Dedifferentiated amniotic fluid mesenchymal stem cell (primary cell): ENCODE measurements at regions not wholly inside any gene's neighbourhood (a gene's known extent, or its start where the extent isn't known, plus 50 kb on each side); places are given as distances from the start of the nearest gene placed in this dataset.
"Not testable (repeated sequence)": the region's sequence is repeated elsewhere in the genome, so short reads cannot be mapped to it uniquely, and the experiment has no call there.

ENCODE experiments used
- DNase-seq: peaks from one replicate; pipeline ENCODE4 v3.0.0-alpha.2; 2016; ENCODE audit errors: extremely low spot score

DNA sequence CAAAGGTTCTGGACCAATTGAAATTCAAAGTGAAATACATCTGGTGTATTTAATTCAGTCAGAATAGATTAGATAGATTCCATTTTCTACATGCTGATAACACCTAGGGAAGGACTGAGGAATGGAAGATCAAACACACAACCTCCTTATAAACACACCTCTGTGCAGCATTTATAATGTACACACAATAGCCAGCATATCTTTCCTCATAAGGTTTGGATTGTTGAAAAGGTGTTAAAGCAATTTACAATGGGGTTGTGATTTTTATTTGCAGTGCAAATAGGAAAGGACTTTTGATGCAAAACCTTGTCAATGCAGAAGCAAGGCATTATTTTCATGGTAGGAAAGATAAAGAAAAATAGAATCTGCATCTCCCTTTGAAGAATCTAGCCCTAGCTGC, 448.9 kb upstream of the KCNMB2 start:
- no peak for DNase-seq

DNA sequence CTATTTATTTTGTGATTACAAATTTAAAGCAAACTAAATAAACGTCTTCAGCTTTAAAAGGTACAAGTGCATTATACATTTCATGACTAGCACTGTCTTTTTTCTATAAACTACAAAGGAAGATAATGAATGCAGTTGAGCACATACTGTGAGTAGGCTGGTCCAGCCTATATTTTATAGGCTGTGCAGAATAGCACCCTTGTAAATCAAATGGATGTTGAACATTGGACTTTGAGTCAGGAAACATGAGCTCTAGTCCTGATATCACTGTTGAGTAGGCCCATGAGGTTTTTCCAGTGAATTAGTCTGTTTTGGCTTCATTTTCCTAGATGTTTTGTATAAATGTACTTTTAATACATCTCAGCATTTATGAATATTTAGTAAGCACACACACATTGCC, 447.3 kb upstream of the KCNMB2 start:
- no peak for DNase-seq

DNA sequence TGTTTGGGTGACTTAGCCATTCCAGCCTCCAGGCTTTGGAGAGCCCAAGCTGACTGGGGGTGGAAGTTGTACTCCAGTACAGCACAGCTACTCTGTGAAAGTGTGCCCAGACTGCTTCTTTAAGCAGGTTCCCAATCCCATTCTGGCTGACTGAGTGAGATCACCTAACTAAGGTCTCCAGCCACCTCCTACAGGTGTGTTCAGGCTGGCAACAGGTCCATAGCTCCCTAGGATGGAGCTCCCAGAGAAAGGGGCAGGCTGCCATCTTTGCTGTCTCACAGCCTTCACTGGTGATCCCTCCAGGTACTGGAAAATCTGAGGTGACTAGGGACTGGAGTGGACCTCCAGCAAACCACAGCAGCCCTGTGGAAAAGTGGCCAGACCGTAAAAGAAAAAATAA, 445.3 kb upstream of the KCNMB2 start:
- no peak for DNase-seq

DNA sequence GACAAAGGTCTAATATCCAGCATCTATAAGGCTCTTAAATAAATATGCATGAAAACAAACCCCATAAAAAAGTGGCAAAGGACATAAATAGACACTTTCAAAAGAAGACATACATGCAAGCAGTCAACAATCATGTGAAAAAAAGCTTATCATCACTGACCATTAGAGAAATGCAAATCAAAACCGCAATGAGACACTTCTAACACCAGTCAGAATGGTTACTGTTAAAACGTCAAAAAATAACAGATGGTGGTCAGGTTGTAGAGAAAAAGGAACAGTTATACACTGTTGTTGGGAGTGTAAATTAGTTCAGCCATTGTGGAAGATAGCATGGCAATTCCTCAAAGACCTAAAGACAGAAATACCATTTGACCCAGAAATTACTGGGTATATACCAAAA, 440.7 kb upstream of the KCNMB2 start:
- DNase-seq, result no peak

DNA sequence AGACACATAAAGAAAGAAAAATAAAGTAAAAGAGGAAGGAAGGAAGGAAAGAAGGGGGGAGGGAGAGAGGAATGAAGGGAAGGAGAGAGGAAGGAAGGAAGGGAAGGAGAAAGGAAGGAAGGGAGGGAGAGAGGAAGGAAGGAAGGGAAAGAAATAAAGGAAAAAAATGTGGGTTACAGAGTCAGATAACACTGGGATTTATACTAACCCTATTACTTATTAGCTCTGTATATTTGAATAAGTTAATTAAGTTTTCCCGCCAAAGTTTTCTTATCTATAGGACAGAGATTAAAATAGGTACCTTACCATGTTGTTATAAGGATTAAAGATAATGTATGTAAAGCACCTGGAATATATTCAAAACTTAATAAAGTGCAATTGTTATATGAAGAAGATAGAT, 439.3 kb upstream of the KCNMB2 start:
- DNase-seq, result no peak

DNA sequence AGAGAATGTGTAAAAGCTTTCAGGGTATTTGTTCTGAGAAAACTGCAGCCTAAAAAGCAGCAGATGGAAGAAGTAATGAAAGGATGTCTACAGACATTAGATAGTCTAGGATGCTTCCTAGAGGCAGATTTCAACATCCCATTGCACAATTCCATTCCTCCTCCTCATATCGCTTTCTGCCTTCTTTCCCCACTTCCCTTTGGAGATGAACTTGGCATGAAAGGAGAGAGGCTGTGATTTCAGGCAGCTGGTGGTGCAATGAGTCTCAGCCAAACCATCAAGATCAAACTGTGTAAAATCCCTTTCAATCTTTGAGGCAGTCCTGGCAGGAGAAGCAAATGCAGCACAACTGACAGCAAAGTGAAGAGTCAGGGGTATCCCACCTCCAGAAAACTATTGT, 438.7 kb upstream of the KCNMB2 start:
- DNase-seq, result peak; percentile 69

DNA sequence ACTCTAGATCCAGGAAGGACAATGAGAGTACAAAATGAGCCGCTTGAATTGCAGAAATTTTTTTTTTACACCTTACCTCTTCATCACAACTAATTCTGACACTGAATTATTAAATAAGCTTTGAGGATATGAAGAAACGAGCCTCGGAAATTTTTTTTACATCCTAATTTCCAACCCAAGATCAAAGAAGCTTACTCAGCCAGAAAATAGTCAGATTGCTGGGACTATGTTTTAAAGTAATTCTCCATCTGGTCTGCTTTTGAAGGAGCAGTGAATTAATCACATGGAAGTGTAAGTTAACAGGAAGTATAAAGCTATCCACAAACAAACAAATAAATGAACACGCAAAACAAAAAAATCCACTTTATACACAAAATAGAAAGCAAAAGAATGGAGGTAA, 437.0 kb upstream of the KCNMB2 start:
- no peak for DNase-seq

DNA sequence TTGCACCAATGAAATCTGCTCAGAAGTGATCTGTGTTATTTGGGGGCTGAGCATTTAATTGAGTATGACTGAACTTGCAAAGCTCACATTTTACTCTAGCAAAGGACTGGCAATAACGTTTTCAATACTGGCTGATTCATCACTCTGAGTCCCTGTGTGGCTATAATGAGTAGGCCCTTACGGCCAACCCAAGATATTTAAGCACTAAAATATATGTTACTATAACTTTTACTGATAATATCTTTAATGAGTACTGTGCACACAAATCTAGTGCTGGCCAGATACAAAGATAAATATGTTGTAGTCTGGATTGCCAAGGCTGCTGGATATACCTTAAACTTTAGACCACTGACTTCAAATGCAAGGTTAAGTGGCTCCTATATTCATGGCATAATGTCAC, 436.4 kb upstream of the KCNMB2 start:
- DNase-seq, result no peak

DNA sequence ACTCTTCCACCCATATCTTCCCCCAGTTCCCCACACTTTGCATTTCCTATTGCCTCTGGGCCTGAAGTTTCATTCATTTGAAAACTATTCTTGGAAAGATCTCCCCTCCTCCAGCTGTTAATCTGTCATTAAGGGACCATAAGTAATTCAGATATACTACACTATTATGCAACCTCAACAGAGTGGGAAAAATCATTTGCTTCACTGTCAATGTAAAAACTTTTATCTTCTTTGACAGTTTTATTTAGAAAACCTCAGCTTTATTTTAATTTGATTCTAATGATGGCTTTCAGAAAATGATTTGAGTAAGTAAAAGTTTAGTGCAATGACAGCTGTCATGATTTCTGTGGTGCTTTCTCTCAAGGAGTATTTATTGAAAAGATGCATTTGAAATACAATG, 435.3 kb upstream of the KCNMB2 start:
- no peak for DNase-seq

DNA sequence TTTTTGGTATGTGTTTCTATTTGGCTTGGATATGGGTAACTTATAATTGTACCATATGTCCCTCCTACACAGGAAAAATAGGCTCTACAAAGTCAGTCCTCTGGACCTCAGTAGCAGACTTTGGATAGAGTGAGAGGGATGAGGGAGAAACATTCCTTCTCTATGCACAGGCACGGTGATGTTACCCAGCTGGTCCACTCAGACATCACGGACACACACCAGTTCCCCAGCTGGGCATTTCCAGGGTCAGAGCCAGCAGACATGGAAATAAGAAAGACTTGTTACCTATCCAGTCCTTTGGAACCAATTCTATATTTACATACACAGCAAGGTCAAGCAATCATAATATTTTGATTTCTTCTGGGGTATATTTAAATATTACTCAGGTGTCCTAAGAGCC, 433.1 kb upstream of the KCNMB2 start:
- DNase-seq, result no peak

DNA sequence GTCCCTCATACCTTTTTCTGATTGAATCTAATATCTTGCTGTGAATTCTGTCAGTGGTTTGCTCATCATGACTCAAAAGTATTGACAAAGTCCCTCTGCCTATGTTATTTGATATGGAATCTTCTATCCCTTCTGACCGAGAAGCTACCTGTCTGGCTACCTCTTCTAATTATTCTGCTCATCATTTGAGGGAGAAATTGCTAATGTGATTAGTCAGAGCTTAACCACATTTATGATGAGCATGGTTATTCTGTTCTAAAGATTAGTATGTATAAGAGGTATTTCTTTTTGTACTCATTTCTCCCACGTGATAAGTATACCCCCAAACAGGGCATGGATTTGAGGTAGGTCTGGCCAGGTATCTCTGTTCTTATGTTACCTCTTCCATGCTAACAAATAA, 428.4 kb upstream of the KCNMB2 start:
- DNase-seq, result no peak

DNA sequence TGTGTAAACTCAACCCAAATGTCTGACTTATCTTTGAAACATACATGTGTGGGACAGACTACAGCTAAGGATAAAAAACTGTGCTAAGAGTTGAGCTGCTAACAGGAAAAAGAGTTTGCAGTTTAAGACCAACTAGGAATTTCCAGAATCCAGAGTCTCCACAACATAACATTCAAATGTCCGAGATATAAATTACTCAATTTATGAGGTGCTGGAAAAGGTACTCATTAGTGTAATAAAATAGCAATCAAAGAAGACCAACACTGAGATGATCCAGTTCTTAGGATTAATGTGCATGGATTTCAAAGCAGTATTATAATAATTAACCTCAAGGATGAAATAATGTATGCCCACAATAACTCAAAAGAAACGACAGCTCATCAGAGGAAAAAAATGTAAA, 426.5 kb upstream of the KCNMB2 start:
- DNase-seq, result no peak

DNA sequence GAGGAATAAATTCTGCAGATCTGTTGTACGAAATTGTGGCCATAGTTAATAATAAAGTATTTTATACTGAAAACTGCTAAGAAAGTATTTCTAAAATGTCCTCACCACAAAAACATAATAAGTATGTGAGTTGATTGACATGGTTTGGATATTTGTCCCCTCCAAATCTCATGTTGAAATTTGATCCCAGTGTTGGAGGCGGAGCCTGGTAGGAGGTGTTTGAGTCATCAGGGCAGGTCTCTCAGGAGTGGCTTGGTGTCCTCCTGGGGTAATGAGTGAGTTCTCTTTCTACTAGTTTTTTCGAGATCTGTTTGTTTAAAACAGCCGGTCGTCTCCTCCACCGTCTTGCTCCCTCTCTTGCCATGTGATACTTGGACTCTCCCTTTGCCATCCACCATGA, 424.1 kb upstream of the KCNMB2 start:
- no peak for DNase-seq

DNA sequence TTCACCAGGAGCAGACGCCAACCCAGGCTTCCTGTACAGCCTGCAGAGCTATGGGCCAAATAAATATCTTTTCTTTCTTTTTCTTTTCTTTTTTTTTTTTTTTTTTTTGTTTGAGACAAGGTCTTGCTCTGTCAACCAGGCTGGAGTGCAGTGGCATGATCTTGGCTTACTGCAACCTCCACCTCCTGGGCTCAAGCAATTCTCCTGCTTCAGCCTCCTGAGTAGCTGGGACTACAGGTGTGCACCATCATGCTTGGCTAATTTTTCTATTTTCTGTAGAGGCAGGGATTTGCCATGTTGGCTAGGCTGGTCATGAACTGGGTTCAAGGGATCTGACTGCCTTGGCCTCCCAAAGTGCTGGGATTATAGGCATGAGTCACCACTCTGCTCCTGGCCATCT, 423.7 kb upstream of the KCNMB2 start:
- DNase-seq, result not testable (repeated sequence)

DNA sequence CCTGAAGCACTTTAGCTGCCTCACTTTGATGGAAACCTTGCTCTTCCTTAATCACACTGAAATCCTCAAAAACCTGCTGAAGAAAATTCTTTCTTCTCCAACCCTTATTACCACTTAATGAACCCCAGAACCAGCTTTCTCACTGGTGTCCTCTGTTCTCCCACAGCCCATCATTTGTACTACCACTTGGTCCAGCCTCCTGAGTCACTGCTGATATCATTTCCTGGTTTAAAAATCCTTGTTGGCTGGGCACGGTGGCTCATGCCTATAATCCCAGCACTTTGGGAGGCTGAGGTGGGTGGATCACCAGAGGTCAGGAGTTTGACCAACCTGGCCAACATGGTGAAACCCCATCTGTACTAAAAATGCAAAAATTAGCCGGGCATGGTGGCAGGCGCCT, 418.6 kb upstream of the KCNMB2 start:
- DNase-seq, result no peak

DNA sequence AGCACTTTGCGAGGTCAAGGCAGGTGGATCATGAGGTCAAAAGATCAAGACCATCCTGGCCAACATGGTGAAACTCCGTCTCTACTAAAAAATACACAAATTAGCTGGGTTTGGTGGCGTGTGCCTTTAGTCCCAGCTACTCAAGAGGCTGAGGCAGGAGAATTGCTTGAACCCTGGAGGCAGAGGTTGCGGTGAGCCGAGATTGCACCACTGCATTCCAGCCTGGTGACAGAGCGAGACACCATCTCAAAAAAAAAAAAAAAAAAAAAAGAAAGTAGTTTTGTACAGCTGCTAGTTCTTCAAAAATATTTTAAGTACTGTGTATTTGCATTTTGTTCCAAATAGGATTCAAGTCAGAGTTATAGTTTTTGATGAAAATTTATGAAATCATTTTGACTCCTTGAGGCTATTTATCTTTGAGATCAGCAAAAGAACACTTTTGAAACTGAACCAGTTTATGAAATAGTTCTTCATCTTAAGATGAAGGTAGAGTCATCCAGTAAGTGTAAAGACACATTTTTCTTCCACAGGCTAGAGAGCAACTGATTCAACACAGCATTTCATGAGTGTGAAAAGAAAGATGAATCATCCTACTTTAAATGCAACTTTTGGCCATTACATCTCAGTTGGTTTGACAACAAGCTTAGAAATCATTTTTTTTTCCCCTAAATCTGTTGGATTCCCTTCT, 416.5 kb upstream of the KCNMB2 start:
- DNase-seq, result peak; percentile 56

DNA sequence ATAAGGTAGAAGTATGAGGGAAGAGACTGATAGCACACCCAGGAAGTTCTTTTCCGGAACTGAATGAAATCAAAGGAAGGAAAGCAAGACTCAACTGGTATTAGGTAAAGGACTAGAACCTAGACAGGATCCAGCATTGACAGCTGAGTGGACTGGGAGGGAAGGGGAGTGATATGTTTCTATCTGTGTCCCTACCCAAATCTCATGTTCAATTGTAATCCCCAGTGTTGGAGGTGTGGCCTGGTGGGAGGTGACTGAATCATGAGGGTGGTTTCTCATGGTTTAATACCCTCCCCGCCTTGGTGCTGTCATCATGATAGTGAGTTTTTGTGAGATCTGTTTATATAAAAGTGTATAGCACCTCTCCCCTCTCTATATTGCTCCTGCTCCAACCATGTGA, 415.9 kb upstream of the KCNMB2 start:
- DNase-seq, result no peak

DNA sequence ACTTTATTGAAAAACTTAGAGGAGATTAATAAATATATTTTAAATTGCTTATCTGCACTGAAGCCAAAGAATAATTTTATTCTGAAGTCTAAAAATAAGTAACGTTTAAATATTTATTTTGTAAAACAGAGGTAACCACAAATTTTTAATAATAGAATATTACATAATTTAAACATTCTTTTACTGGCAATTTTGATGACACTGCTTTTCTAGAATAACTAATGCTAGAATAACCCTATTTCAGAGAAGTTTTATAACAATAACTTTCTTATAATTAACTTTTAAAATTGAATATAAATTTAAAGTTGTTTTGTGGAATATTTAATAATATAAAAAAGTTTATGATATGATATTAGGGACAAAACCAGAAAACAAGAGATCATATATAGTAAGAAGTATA, 409.6 kb upstream of the KCNMB2 start:
- no peak for DNase-seq

DNA sequence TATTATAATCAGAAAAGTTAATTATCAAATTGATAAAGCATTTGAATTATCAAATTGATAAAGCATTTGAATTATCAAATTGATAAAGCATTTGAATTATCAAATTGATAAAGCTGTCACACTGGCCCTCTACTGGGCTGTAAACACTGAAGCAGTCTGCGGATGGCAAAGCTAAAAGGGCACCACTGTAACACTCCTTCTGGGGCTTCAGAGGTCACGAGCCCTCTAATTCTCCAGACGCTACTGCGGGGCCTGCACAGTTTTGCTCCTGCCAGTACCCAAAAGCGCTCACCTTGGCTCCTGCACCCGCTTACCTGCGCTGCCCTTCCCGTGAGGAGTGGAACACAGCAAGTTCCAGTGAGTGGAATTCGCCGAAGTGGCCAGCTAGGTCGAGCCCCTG, 409.0 kb upstream of the KCNMB2 start:
- DNase-seq, result no peak

DNA sequence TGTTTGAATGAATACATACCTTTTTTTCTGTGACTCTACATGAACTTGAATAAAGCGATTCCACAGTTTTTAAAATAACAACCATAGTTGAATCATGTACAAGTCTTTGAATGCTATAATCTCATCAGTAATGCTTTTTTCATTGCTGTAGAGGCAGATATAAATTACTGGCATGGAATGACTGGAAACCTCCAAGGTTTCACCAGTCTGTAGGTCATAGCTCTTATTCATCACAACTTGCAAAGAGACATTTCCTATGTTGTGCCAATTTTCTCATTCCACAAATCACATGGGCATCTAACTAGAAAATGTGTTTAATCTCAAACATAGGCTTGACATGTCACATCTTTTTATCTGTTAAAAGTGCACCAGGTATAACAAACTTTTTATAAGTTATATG, 407.1 kb upstream of the KCNMB2 start:
- no peak for DNase-seq

DNA sequence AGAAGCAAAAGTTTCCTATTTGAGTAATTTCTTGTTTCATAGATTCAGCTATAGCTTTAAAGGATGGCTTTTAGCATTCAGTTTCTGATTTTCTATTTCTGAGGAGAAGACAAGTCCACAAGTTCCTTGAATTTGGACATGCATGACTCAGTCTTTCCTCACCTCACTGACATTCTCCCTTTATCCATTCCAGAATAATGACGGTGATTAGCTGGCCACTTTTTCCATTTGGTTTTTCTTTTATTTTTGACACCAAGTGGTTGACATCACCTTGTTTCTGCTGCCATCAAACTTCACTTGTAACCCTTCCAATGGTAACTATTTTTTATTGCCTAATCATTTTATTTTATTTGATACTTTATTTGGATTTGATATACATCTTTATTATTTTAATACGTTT, 404.4 kb upstream of the KCNMB2 start:
- DNase-seq, result peak; percentile 61

DNA sequence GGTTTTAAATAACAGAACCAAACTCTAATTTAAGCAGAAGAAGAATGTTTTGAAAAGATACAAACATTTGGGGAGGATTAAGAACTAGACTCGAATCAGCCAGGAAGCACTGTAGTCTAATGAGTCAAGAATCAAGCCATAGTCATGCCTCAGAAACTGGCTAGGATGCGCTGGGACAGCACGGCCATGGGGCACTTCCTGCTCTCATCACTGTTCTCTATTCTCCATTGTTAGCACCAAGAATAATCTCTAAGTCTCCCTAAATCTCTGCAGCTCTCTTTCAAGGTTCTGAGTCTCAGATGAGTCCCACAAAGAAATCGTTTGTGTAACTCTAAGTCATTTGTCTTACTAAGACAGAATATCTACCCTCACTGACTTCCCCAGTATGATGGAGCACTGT, 399.0 kb upstream of the KCNMB2 start:
- DNase-seq, result no peak

DNA sequence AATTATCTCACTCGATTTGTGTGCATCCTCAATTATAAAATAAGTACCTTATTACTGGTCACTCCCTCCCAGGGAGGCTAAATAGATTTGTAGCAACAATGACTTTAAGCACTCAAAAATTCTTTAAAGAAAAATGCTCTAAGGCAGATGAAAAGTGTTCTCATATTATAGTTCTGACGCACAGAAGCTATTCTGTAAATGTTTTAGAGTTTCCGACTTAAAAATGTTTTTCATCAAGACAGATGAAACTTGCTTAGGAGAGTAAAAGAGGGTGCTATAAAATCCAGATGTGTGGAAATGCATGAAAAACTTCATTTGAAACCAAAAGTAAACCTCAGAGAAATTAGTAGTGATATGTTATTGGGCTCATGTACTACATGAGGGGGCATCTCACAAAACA, 398.4 kb upstream of the KCNMB2 start:
- no peak for DNase-seq

DNA sequence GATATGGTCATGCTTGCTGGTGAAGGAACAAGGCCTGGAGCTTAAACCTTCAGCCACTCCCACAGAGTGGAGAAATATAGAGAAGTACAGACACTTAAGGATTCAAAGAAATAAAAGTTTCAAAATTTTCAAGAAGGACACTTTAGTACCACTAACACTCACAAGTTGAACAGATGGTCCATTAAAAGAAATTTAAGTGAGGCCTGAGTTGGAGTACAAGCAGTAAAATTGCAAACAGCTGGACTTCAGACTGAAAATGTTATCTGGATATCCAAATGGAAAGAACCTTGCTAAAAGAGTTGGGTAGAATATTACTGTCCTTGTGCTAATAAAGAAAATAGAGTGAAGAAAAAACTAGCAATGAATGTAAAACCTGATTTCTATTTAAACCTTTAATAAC, 397.1 kb upstream of the KCNMB2 start:
- DNase-seq, result no peak
